HEK293 (cell line): ENCODE measurements at regions not wholly inside any gene's neighbourhood (a gene's known extent, or its start where the extent isn't known, plus 50 kb on each side); places are given as distances from the start of the nearest gene placed in this dataset.

ENCODE experiments used
- CTCF ChIA-PET: fragments of 350-600 bp; formaldehyde crosslinking; extraction: SDS; loops from one replicate; lab custom pipeline; 2021; ENCODE audit warnings: antibody characterized with exemption; lab: Yijun Ruan, JAX
- POLR2A ChIA-PET: fragments of 300-600 bp; formaldehyde crosslinking; extraction: SDS; loops from one replicate; lab custom pipeline; 2020; ENCODE audit warnings: antibody characterized with exemption, inconsistent platforms; lab: Yijun Ruan, JAX
- H3K27ac ChIP-seq: fragments of 200-500 bp; sonication (Bioruptor generic); 2 replicates; pipeline ENCODE4 v1.5.1; 2014; ENCODE audit warnings: low read depth, low read length, control low read depth, inconsistent platforms; ENCODE audit errors: extremely low read depth
- H3K36me3 ChIP-seq, 2 experiments: fragments of 200-500 bp in 1 of 2; sonication (Bioruptor generic) in 1 of 2; 1 replicate in 1 of 2; 2 replicates in 1 of 2; pipeline ENCODE4 v1.5.1; 2014 to 2017; ENCODE audit warnings: inconsistent platforms in 2 of 2, low read length in 2 of 2; ENCODE audit not compliant: control insufficient read depth in 2 of 2, insufficient read depth in 1 of 2
- H3K4me1 ChIP-seq: fragments of 200-500 bp; sonication (Bioruptor generic); 2 replicates; pipeline ENCODE4 v1.5.1; 2014; ENCODE audit warnings: mild to moderate bottlenecking, low read length, inconsistent platforms; ENCODE audit not compliant: control insufficient read depth, insufficient read depth
- H3K4me3 ChIP-seq: 2 replicates; pipeline ENCODE4 v1.5.1; 2011; ENCODE audit warnings: low read depth, mild to moderate bottlenecking, control low read depth, low read length, moderate library complexity
- H3K9me3 ChIP-seq: fragments of 200-500 bp; sonication (Bioruptor generic); 2 replicates; pipeline ENCODE4 v1.5.1; 2014; ENCODE audit warnings: low read depth, low read length, inconsistent platforms; ENCODE audit not compliant: control insufficient read depth, insufficient read depth
- ELK4 ChIP-seq: IDR thresholded peaks from 2 replicates; pipeline ENCODE4 v1.6.1; 2011; ENCODE audit warnings: mild to moderate bottlenecking, low read depth, low read length, borderline replicate concordance
- MZF1 ChIP-seq: fragments of 450-650 bp; formaldehyde crosslinking; IDR thresholded peaks from 2 replicates; pipeline ENCODE4 v1.5.1; 2017; ENCODE audit warnings: missing biosample characterization, missing genetic modification characterization, borderline replicate concordance
- OVOL3 ChIP-seq: fragments of 450-650 bp; formaldehyde crosslinking; IDR thresholded peaks from 2 replicates; pipeline ENCODE4 v1.5.1; 2016; ENCODE audit warnings: missing biosample characterization, missing genetic modification characterization
- PRDM1 ChIP-seq: fragments of 450-650 bp; formaldehyde crosslinking; IDR thresholded peaks from 2 replicates; pipeline ENCODE4; 2016; ENCODE audit warnings: missing biosample characterization, missing genetic modification characterization
- ZBTB17 ChIP-seq: fragments of 450-650 bp; formaldehyde crosslinking; IDR thresholded peaks from 2 replicates; pipeline ENCODE4 v1.5.1; 2016; ENCODE audit warnings: missing biosample characterization, missing genetic modification characterization
- ZFP3 ChIP-seq: fragments of 450-650 bp; formaldehyde crosslinking; IDR thresholded peaks from 2 replicates; pipeline ENCODE4 v1.5.1; 2016; ENCODE audit warnings: low read depth, missing biosample characterization, missing genetic modification characterization
- ZNF133 ChIP-seq: fragments of 450-650 bp; formaldehyde crosslinking; IDR thresholded peaks from 2 replicates; pipeline ENCODE4 v1.5.1; 2016; ENCODE audit warnings: missing biosample characterization, missing genetic modification characterization
- ZNF138 ChIP-seq: fragments of 450-650 bp; formaldehyde crosslinking; IDR thresholded peaks from 2 replicates; pipeline ENCODE4 v1.5.1; 2016; ENCODE audit warnings: missing biosample characterization, missing genetic modification characterization, borderline replicate concordance
- ZNF148 ChIP-seq: fragments of 450-650 bp; formaldehyde crosslinking; IDR thresholded peaks from 2 replicates; pipeline ENCODE4 v1.5.0; 2017; ENCODE audit warnings: missing biosample characterization, missing genetic modification characterization, borderline replicate concordance
- ZNF174 ChIP-seq: fragments of 450-650 bp; formaldehyde crosslinking; IDR thresholded peaks from 2 replicates; pipeline ENCODE4 v1.5.0; 2017; ENCODE audit warnings: missing biosample characterization, mild to moderate bottlenecking, missing genetic modification characterization
- ZNF175 ChIP-seq: fragments of 450-650 bp; formaldehyde crosslinking; IDR thresholded peaks from 2 replicates; pipeline ENCODE4 v1.5.1; 2016; ENCODE audit warnings: missing biosample characterization, missing genetic modification characterization
- ZNF184 ChIP-seq: fragments of 450-650 bp; IDR thresholded peaks from 2 replicates; pipeline ENCODE4 v1.5.1; 2018; ENCODE audit warnings: missing biosample characterization, mild to moderate bottlenecking, missing genetic modification characterization
- ZNF211 ChIP-seq: fragments of 450-650 bp; formaldehyde crosslinking; IDR thresholded peaks from 2 replicates; pipeline ENCODE4 v1.5.1; 2016; ENCODE audit warnings: low read depth, missing biosample characterization, missing genetic modification characterization
- ZNF248 ChIP-seq: fragments of 450-650 bp; formaldehyde crosslinking; IDR thresholded peaks from 2 replicates; pipeline ENCODE4 v1.5.1; 2017; ENCODE audit warnings: missing biosample characterization, missing genetic modification characterization
- ZNF324 ChIP-seq: fragments of 450-650 bp; formaldehyde crosslinking; IDR thresholded peaks from 2 replicates; pipeline ENCODE4 v1.5.1; 2016; ENCODE audit warnings: missing biosample characterization, missing genetic modification characterization
- ZNF362 ChIP-seq: fragments of 450-650 bp; formaldehyde crosslinking; IDR thresholded peaks from 2 replicates; pipeline ENCODE4 v1.5.1; 2016; ENCODE audit warnings: missing biosample characterization, missing genetic modification characterization
- ZNF366 ChIP-seq: fragments of 450-650 bp; formaldehyde crosslinking; conservative IDR thresholded peaks from 2 replicates; pipeline ENCODE4 v1.5.1; 2016; ENCODE audit warnings: missing biosample characterization, missing genetic modification characterization
- ZNF398 ChIP-seq: fragments of 450-650 bp; formaldehyde crosslinking; IDR thresholded peaks from 2 replicates; pipeline ENCODE4 v1.5.1; 2017; ENCODE audit warnings: missing biosample characterization, missing genetic modification characterization
- ZNF426 ChIP-seq: fragments of 450-650 bp; formaldehyde crosslinking; IDR thresholded peaks from 2 replicates; pipeline ENCODE4 v1.5.1; 2017; ENCODE audit warnings: missing biosample characterization, missing genetic modification characterization, mild to moderate bottlenecking, inconsistent platforms, moderate library complexity
- ZNF48 ChIP-seq: fragments of 450-650 bp; formaldehyde crosslinking; IDR thresholded peaks from 2 replicates; pipeline ENCODE4 v1.5.1; 2016; ENCODE audit warnings: missing biosample characterization, missing genetic modification characterization
- ZNF510 ChIP-seq: fragments of 450-650 bp; formaldehyde crosslinking; IDR thresholded peaks from 2 replicates; pipeline ENCODE4 v1.5.1; 2018; ENCODE audit warnings: mild to moderate bottlenecking, missing genetic modification characterization, missing biosample characterization; ENCODE audit not compliant: insufficient replicate concordance
- ZNF558 ChIP-seq: fragments of 450-650 bp; formaldehyde crosslinking; IDR thresholded peaks from 2 replicates; pipeline ENCODE4 v1.5.1; 2016; ENCODE audit warnings: missing biosample characterization, missing genetic modification characterization
- ZNF571 ChIP-seq: fragments of 450-650 bp; formaldehyde crosslinking; IDR thresholded peaks from 2 replicates; pipeline ENCODE4 v1.5.0; 2017; ENCODE audit warnings: missing biosample characterization, missing genetic modification characterization
- ZNF580 ChIP-seq: fragments of 450-650 bp; formaldehyde crosslinking; IDR thresholded peaks from 2 replicates; pipeline ENCODE4 v1.5.1; 2016; ENCODE audit warnings: missing biosample characterization, missing genetic modification characterization
- ZNF654 ChIP-seq: fragments of 450-650 bp; formaldehyde crosslinking; IDR thresholded peaks from 2 replicates; pipeline ENCODE4 v1.5.1; 2016; ENCODE audit warnings: low read depth, missing biosample characterization, missing genetic modification characterization
- ZNF664 ChIP-seq: fragments of 450-650 bp; formaldehyde crosslinking; IDR thresholded peaks from 2 replicates; pipeline ENCODE4 v1.5.1; 2016; ENCODE audit warnings: missing biosample characterization, missing genetic modification characterization
- ZNF677 ChIP-seq: fragments of 450-650 bp; IDR thresholded peaks from 2 replicates; pipeline ENCODE4 v1.5.0; 2018; ENCODE audit warnings: missing biosample characterization, mild to moderate bottlenecking, missing genetic modification characterization, moderate library complexity
- ZSCAN18 ChIP-seq: fragments of 450-650 bp; formaldehyde crosslinking; IDR thresholded peaks from 2 replicates; pipeline ENCODE4 v1.5.1; 2016; ENCODE audit warnings: missing biosample characterization, missing genetic modification characterization

- TF ChIP-seq ZNF558 (tag by site-specific recombination), result no peak
- no peak for TF ChIP-seq ZNF654
- TF ChIP-seq ZNF48 (tag by site-specific recombination), result no peak
- TF ChIP-seq ZNF510 (tag by site-specific recombination), result no peak
- TF ChIP-seq ZNF174, result no peak
- TF ChIP-seq ZNF580 (tag by site-specific recombination), result no peak
- TF ChIP-seq ZNF398, result no peak
- no peak for TF ChIP-seq ZNF664 (tag by site-specific recombination)
- TF ChIP-seq OVOL3 (tag by site-specific recombination), result no peak
- no peak for TF ChIP-seq ZNF133 (tag by site-specific recombination)
- no peak for TF ChIP-seq PRDM1 (tag by site-specific recombination)
- TF ChIP-seq ZFP3 (tag by site-specific recombination), result no peak
- TF ChIP-seq ZNF426, result no peak
Measured at GRCh38 chr16:61382435-61382834, 653.8 kb downstream of the CDH8 start (continued).

GRCh38 chr16:61379311-61379710 lies 656.9 kb downstream of the CDH8 start:
- no peak overlapping the region for H3K4me3 ChIP-seq
- ChIA-PET POLR2A (no interaction called here), CTCF (no interaction called here)
- H3K36me3 ChIP-seq, result no peaks in the 10 kb centered on the region
- H3K4me1 ChIP-seq, result no peaks in the 10 kb centered on the region
- TF ChIP-seq ZNF362 (no peak), ZSCAN18 (tag by site-specific recombination) (no peak), ZNF366 (tag by site-specific recombination) (no peak), MZF1 (tag by site-specific recombination) (no peak), ZNF677 (tag by site-specific recombination) (no peak), ZNF184 (tag by site-specific recombination) (no peak), ZNF175 (tag by site-specific recombination) (no peak), ZNF580 (tag by site-specific recombination) (no peak), ZNF324 (tag by site-specific recombination) (no peak), ZNF664 (tag by site-specific recombination) (no peak), ZNF148 (no peak), ZBTB17 (tag by site-specific recombination) (no peak), ZNF571 (no peak), ZNF248 (no peak), ZNF211 (tag by site-specific recombination) (no peak), ZNF138 (tag by site-specific recombination) (no peak), ELK4 (no peak)
- H3K27ac ChIP-seq, result no peak overlapping the region
- no peaks in the 10 kb centered on the region for H3K9me3 ChIP-seq
